ENCODE measurements at regions not wholly inside any gene's neighbourhood (a gene's known extent, or its start where the extent isn't known, plus 50 kb on each side); places are given as distances from the start of the nearest gene placed in this dataset.

GRCh38 chrX:69412661-69413060, 91.5 kb upstream of the NALF2 start:
- no peak for TF ChIP-seq CTCF (IDR thresholded peaks at IDR 0.05 in 2 of 3, conservative IDR thresholded peaks at IDR 0.05 in 1 of 3; ENCODE audit: control insufficient read depth in 2 of 3, extremely low read depth in 1 of 3, insufficient read depth in 1 of 3, low read depth in 3 of 3, low read length in 3 of 3)
- TF ChIP-seq EZH2 (IDR thresholded peaks at IDR 0.05; ENCODE audit: borderline replicate concordance, control insufficient read depth, low read depth, low read length): no peak
- TF ChIP-seq STAT1 (conservative IDR thresholded peaks at IDR 0.05): no peak
- no peak for TF ChIP-seq MEF2A (IDR thresholded peaks at IDR 0.05; ENCODE audit: insufficient read depth, low read depth, low read length)
- no peak for TF ChIP-seq POLR2AphosphoS5 (IDR thresholded peaks at IDR 0.05; ENCODE audit: low read length)
- no peak for TF ChIP-seq EP300 (IDR thresholded peaks at IDR 0.05; ENCODE audit: borderline replicate concordance in 1 of 2, control insufficient read depth in 1 of 2, low read depth in 2 of 2, low read length in 2 of 2)
- TF ChIP-seq NR2C1 (IDR thresholded peaks at IDR 0.05): no peak
- TF ChIP-seq BHLHE40 (IDR thresholded peaks at IDR 0.05; ENCODE audit: borderline replicate concordance in 1 of 2, low read depth in 2 of 2, low read length in 1 of 2): no peak
